ENCODE measurements at regions not wholly inside any gene's neighbourhood (a gene's known extent, or its start where the extent isn't known, plus 50 kb on each side); places are given as distances from the start of the nearest gene placed in this dataset.
"Not testable (repeated sequence)": the region's sequence is repeated elsewhere in the genome, so short reads cannot be mapped to it uniquely, and the experiment has no call there.

- no peak for TF ChIP-seq CTCF (IDR thresholded peaks at IDR 0.05; ENCODE audit: control insufficient read depth, extremely low read depth, insufficient read depth)
Measured at GRCh38 chr15:69876064-69876940, 221.4 kb downstream of the TLE3 start.

GRCh38 chr15:69879963-69880362 lies 217.8 kb downstream of the TLE3 start:
- not testable (repeated sequence) for DNase-seq (ENCODE audit: low read depth); H3K4me3 ChIP-seq (ENCODE audit: low read depth, low read length)

More at GRCh38 chr15:69876064-69876940, 221.4 kb downstream of the TLE3 start:
- DNase-seq (ENCODE audit: low read depth): no peak
- no peak overlapping the region for H3K4me3 ChIP-seq (ENCODE audit: low read depth, low read length)

- DNase-seq (ENCODE audit: low read depth): no peak
- TF ChIP-seq CTCF (IDR thresholded peaks at IDR 0.05; ENCODE audit: control insufficient read depth, extremely low read depth, insufficient read depth): no peak
- H3K4me3 ChIP-seq (ENCODE audit: low read depth, low read length): no peak overlapping the region
Measured at GRCh38 chr15:69880571-69881301, 217.0 kb downstream of the TLE3 start.

- no peak overlapping the region for H3K4me3 ChIP-seq (ENCODE audit: low read depth, low read length)
Measured at GRCh38 chr15:69881302-69881670, 216.4 kb downstream of the TLE3 start.

GRCh38 chr15:69881766-69882165 lies 216.0 kb downstream of the TLE3 start:
- TF ChIP-seq CTCF (IDR thresholded peaks at IDR 0.05; ENCODE audit: control insufficient read depth, extremely low read depth, insufficient read depth): no peak
- DNase-seq (ENCODE audit: low read depth): no peak

More at GRCh38 chr15:69881302-69881670, 216.4 kb downstream of the TLE3 start:
- DNase-seq (ENCODE audit: low read depth): no peak
- TF ChIP-seq CTCF (IDR thresholded peaks at IDR 0.05; ENCODE audit: control insufficient read depth, extremely low read depth, insufficient read depth): no peak

GRCh38 chr15:69883306-69883705 lies 214.4 kb downstream of the TLE3 start:
- no peak for TF ChIP-seq CTCF (IDR thresholded peaks at IDR 0.05; ENCODE audit: control insufficient read depth, extremely low read depth, insufficient read depth)

More at GRCh38 chr15:69881766-69882165, 216.0 kb downstream of the TLE3 start:
- no peak overlapping the region for H3K4me3 ChIP-seq (ENCODE audit: low read depth, low read length)

GRCh38 chr15:69885173-69885955 lies 212.4 kb downstream of the TLE3 start:
- TF ChIP-seq CTCF (IDR thresholded peaks at IDR 0.05; ENCODE audit: control insufficient read depth, extremely low read depth, insufficient read depth): no peak
- no peak for DNase-seq (ENCODE audit: low read depth)
- no peak overlapping the region for H3K4me3 ChIP-seq (ENCODE audit: low read depth, low read length)

More at GRCh38 chr15:69883306-69883705, 214.4 kb downstream of the TLE3 start:
- no peak overlapping the region for H3K4me3 ChIP-seq (ENCODE audit: low read depth, low read length)
- no peak for DNase-seq (ENCODE audit: low read depth)
